H1 (cell line): ENCODE measurements at regions not wholly inside any gene's neighbourhood (a gene's known extent, or its start where the extent isn't known, plus 50 kb on each side); places are given as distances from the start of the nearest gene placed in this dataset.

ENCODE experiments used
- CTCF ChIA-PET: fragments of 300-600 bp; sonication (Branson Sonifier 250); formaldehyde crosslinking; loops from one replicate; lab custom pipeline; 2021; ENCODE audit not compliant: partially characterized antibody; lab: Charles Lee
- POLR2A ChIA-PET: fragments of 300-600 bp; sonication (Branson Sonifier 250); formaldehyde crosslinking; loops from one replicate; lab custom pipeline; 2021; ENCODE audit warnings: inconsistent platforms; ENCODE audit not compliant: partially characterized antibody; lab: Charles Lee
- DNase-seq, 2 experiments: peaks; one replicate each; pipeline versions ENCODE4 v3.0.0 to v3.0.0-alpha.2; 2010 to 2022; ENCODE audit warnings: low spot score in 2 of 2, low read depth in 1 of 2, mixed read lengths in 1 of 2
- FAIRE-seq: peaks from 2 replicates; lab custom pipeline; 2011; peaks lifted over from hg19 to GRCh38; lab: Jason Lieb, UNC
- H2AFZ ChIP-seq: 2 replicates; pipeline ENCODE4 v1.8.1; 2012; ENCODE audit warnings: low read length, inconsistent platforms
- H2AK5ac ChIP-seq: 2 replicates; pipeline ENCODE4 v1.6.1; 2013; ENCODE audit warnings: low read depth, low read length
- H2BK120ac ChIP-seq: replicated peaks from 2 replicates; pipeline ENCODE3; 2013; ENCODE audit warnings: low read depth, low read length, inconsistent platforms
- H2BK12ac ChIP-seq: 2 replicates; pipeline ENCODE4 v1.6.1; 2013; ENCODE audit warnings: low read depth, low read length
- H2BK15ac ChIP-seq: 2 replicates; pipeline ENCODE4 v1.6.1; 2013; ENCODE audit warnings: low read length
- H2BK20ac ChIP-seq: 2 replicates; pipeline ENCODE4 v1.6.1; 2013; ENCODE audit warnings: low read length
- H2BK5ac ChIP-seq: 2 replicates; pipeline ENCODE4 v1.6.1; 2013; ENCODE audit warnings: low read depth, low read length
- H3K14ac ChIP-seq: 2 replicates; pipeline ENCODE4 v1.6.1; 2013; ENCODE audit warnings: inconsistent platforms; ENCODE audit not compliant: insufficient read length
- H3K18ac ChIP-seq: 2 replicates; pipeline ENCODE4 v1.6.1; 2013; ENCODE audit warnings: low read length; ENCODE audit errors: extremely low read depth
- H3K23ac ChIP-seq: 2 replicates; pipeline ENCODE4 v1.6.1; 2013; ENCODE audit warnings: inconsistent platforms; ENCODE audit not compliant: insufficient read length
- H3K23me2 ChIP-seq: 2 replicates; pipeline ENCODE4 v1.6.1; 2013; ENCODE audit warnings: low read depth, low read length
- H3K27ac ChIP-seq: 2 replicates; pipeline ENCODE4 v1.6.1; 2011; ENCODE audit warnings: low read depth, low read length, inconsistent platforms
- H3K27me3 ChIP-seq, 4 experiments: replicated peaks in 1 of 4; 1 replicate in 1 of 4; 2 replicates in 3 of 4; pipeline versions ENCODE4 v1.6.1 to v1.8.1; 2011 to 2013; ENCODE audit warnings: low read length in 3 of 4, mild to moderate bottlenecking in 3 of 4, inconsistent platforms in 2 of 4, mixed read lengths in 2 of 4, moderate library complexity in 1 of 4; ENCODE audit not compliant: control insufficient read depth in 3 of 4, insufficient read depth in 3 of 4; ENCODE audit errors: extremely low read depth in 1 of 4
- H3K36me3 ChIP-seq, 4 experiments: 2 replicates each; pipeline versions ENCODE4 v1.6.1 to v1.8.1; 2011 to 2013; ENCODE audit warnings: mild to moderate bottlenecking in 4 of 4, low read length in 3 of 4, moderate library complexity in 2 of 4, control low read depth in 1 of 4, inconsistent platforms in 1 of 4; ENCODE audit not compliant: insufficient read depth in 4 of 4, control insufficient read depth in 2 of 4
- H3K4ac ChIP-seq: replicated peaks from 2 replicates; pipeline ENCODE3; 2013; ENCODE audit warnings: low read length, low read depth, mixed read lengths, inconsistent platforms; ENCODE audit not compliant: insufficient read length
- H3K4me1 ChIP-seq, 4 experiments: replicated peaks in 1 of 4; 1 replicate in 1 of 4; 2 replicates in 3 of 4; pipeline versions ENCODE4 v1.6.1 to v1.8.1; 2011 to 2013; ENCODE audit warnings: low read length in 3 of 4, inconsistent platforms in 2 of 4, mixed read lengths in 1 of 4; ENCODE audit not compliant: insufficient read depth in 4 of 4, control insufficient read depth in 3 of 4
- H3K4me2 ChIP-seq, 2 experiments: 2 replicates each; pipeline versions ENCODE4 v1.6.1 to v1.8.1; 2011 to 2013; ENCODE audit warnings: low read depth in 2 of 2, low read length in 2 of 2, control low read depth in 1 of 2, inconsistent platforms in 1 of 2, mild to moderate bottlenecking in 1 of 2; ENCODE audit not compliant: insufficient read depth in 1 of 2
- H3K4me3 ChIP-seq, 4 experiments: fragments of 200-600, 300-600 bp in 1 of 4; sonication (generic), shearing (Covaris generic), sonication (Bioruptor Twin) in 1 of 4; 2 replicates each; pipeline versions ENCODE4 v1.5.1 to v1.8.1; 2011 to 2016; ENCODE audit warnings: low read length in 4 of 4, low read depth in 3 of 4, control low read depth in 2 of 4, inconsistent platforms in 2 of 4, mild to moderate bottlenecking in 2 of 4, mixed read lengths in 1 of 4, moderate library complexity in 1 of 4; ENCODE audit not compliant: insufficient read depth in 2 of 4; ENCODE audit errors: extremely low read depth in 1 of 4
- H3K56ac ChIP-seq: replicated peaks from 2 replicates; pipeline ENCODE3; 2013; ENCODE audit warnings: low read depth, mild to moderate bottlenecking, mixed read lengths, low read length, inconsistent platforms; ENCODE audit not compliant: insufficient read length
- H3K79me1 ChIP-seq: 2 replicates; pipeline ENCODE4 v1.6.1; 2013; ENCODE audit warnings: low read depth, low read length, control low read depth
- H3K79me2 ChIP-seq, 2 experiments: 2 replicates each; pipeline versions ENCODE4 v1.6.1 to v1.8.1; 2012 to 2013; ENCODE audit warnings: low read length in 2 of 2, mild to moderate bottlenecking in 2 of 2, inconsistent platforms in 1 of 2; ENCODE audit not compliant: insufficient read depth in 2 of 2, control insufficient read depth in 1 of 2
- H3K9ac ChIP-seq, 4 experiments: replicated peaks in 1 of 4; 1 replicate in 1 of 4; 2 replicates in 3 of 4; pipeline versions ENCODE4 v1.6.1 to v1.8.1; 2011 to 2013; ENCODE audit warnings: low read depth in 3 of 4, low read length in 3 of 4, control low read depth in 2 of 4, mild to moderate bottlenecking in 2 of 4, moderate library complexity in 2 of 4, inconsistent platforms in 1 of 4; ENCODE audit errors: extremely low read depth in 1 of 4
- H3K9me3 ChIP-seq, 2 experiments: 2 replicates each; pipeline versions ENCODE4 v1.6.1 to v1.8.1; 2012 to 2013; ENCODE audit warnings: mild to moderate bottlenecking in 2 of 2, moderate library complexity in 2 of 2, control low read depth in 1 of 2, inconsistent platforms in 1 of 2, low read depth in 1 of 2, low read length in 1 of 2, mixed read lengths in 1 of 2; ENCODE audit not compliant: insufficient read depth in 2 of 2
- H4K20me1 ChIP-seq, 2 experiments: replicated peaks in 1 of 2; 2 replicates each; pipeline versions ENCODE3 to v1.8.1; 2011 to 2013; ENCODE audit warnings: inconsistent platforms in 2 of 2, low read length in 2 of 2, mild to moderate bottlenecking in 1 of 2; ENCODE audit not compliant: insufficient read depth in 2 of 2, control insufficient read depth in 1 of 2
- H4K5ac ChIP-seq: 2 replicates; pipeline ENCODE4 v1.6.1; 2013; ENCODE audit warnings: low read length, low read depth, mixed read lengths, inconsistent platforms; ENCODE audit not compliant: insufficient read length
- H4K8ac ChIP-seq: 2 replicates; pipeline ENCODE4 v1.8.0; 2013; ENCODE audit warnings: mild to moderate bottlenecking, moderate library complexity, low read length, inconsistent platforms; ENCODE audit not compliant: insufficient read depth; ENCODE audit errors: extremely low read depth
- H4K91ac ChIP-seq: replicated peaks from 2 replicates; pipeline ENCODE3; 2013; ENCODE audit warnings: low read length, mixed read lengths, inconsistent platforms; ENCODE audit not compliant: insufficient read length
- ASH2L ChIP-seq: fragments of 200-600, 300-600 bp; sonication (generic); IDR thresholded peaks from one replicate; pipeline ENCODE4 v1.7.1; 2017; ENCODE audit warnings: low read length
- CTBP2 ChIP-seq: IDR thresholded peaks from 2 replicates; pipeline ENCODE4 v1.7.0; 2011; ENCODE audit warnings: borderline replicate concordance, mild to moderate bottlenecking, moderate library complexity, mixed read lengths, low read length; ENCODE audit not compliant: insufficient read depth, insufficient read length
- E2F6 ChIP-seq: IDR thresholded peaks from 2 replicates; pipeline ENCODE4 v1.6.1; 2012; ENCODE audit warnings: inconsistent platforms
- EP300 ChIP-seq, 2 experiments: IDR thresholded peaks; 1 replicate in 1 of 2; 2 replicates in 1 of 2; pipeline ENCODE4 v1.6.1; 2011 to 2012; ENCODE audit warnings: low read depth in 2 of 2, low read length in 2 of 2, mild to moderate bottlenecking in 2 of 2, borderline replicate concordance in 1 of 2, inconsistent platforms in 1 of 2, moderate library complexity in 1 of 2
- SIN3A ChIP-seq, 2 experiments: IDR thresholded peaks in 1 of 2; conservative IDR thresholded peaks in 1 of 2; 2 replicates each; pipeline ENCODE4 v1.6.1; 2011 to 2012; ENCODE audit warnings: low read length in 2 of 2, improper control_type of control experiment in 1 of 2, low read depth in 1 of 2, mild to moderate bottlenecking in 1 of 2
- WGBS, 2 experiments: shearing (Covaris generic) in 1 of 2; methylation state at CpG; one replicate each; pipeline versions ENCODE4 v1.1.6 to v1.1.7; 2013 to 2015; ENCODE audit warnings: low lambda C conversion rate in 2 of 2, mixed read lengths in 2 of 2, inconsistent platforms in 1 of 2, low coverage in 1 of 2, missing lambda C conversion rate in 1 of 2; ENCODE audit not compliant: insufficient replicate concordance in 2 of 2, insufficient coverage in 1 of 2, insufficient read length in 1 of 2; ENCODE audit errors: extremely low coverage in 1 of 2, missing lambda C conversion rate in 1 of 2; 5-methylcytosine and 5-hydroxymethylcytosine counted together

- H3K23ac ChIP-seq, result no peak overlapping the region
- H3K18ac ChIP-seq, result no peak overlapping the region
- H4K91ac ChIP-seq, result no peak overlapping the region
- no peak overlapping the region for H2BK5ac ChIP-seq
- H4K5ac ChIP-seq, result no peak overlapping the region
- POLR2A ChIA-PET, result no interaction called here
- H2BK12ac ChIP-seq, result no peak overlapping the region
- no peak overlapping the region for H2AK5ac ChIP-seq
- no peak overlapping the region for H2BK15ac ChIP-seq
- CTCF ChIA-PET, result no interaction called here
- no peaks in the 10 kb centered on the region for H3K27me3 ChIP-seq
- DNase-seq (no peak), FAIRE-seq (no peak)
- no peak for TF ChIP-seq E2F6
- no peak for TF ChIP-seq ASH2L
- no peak for TF ChIP-seq EP300 (IDR thresholded peaks at IDR 0.05; ENCODE audit: borderline replicate concordance in 1 of 2, low read depth in 2 of 2, low read length in 2 of 2)
- no peak for TF ChIP-seq SIN3A (conservative IDR thresholded peaks at IDR 0.05 in 1 of 2, IDR thresholded peaks at IDR 0.05 in 1 of 2; ENCODE audit: low read depth in 1 of 2, low read length in 2 of 2)
- TF ChIP-seq CTBP2, result no peak
- no peaks in the 10 kb centered on the region for H3K9me3 ChIP-seq
- H2BK20ac ChIP-seq, result no peak overlapping the region
- H2BK120ac ChIP-seq, result no peak overlapping the region
- no peaks in the 10 kb centered on the region for H3K23me2 ChIP-seq
- H3K9ac ChIP-seq, result no peak overlapping the region
- H3K56ac ChIP-seq, result no peak overlapping the region
- H4K8ac ChIP-seq, result no peak overlapping the region
- no peaks in the 10 kb centered on the region for H3K79me1 ChIP-seq
- H3K27ac ChIP-seq, result no peak overlapping the region
- no peak overlapping the region for H2AFZ ChIP-seq
- no peaks in the 10 kb centered on the region for H3K79me2 ChIP-seq
- no peak overlapping the region for H3K4me2 ChIP-seq
- H4K20me1 ChIP-seq, result no peaks in the 10 kb centered on the region
- H3K4me3 ChIP-seq, result no peak overlapping the region
- 92% methylated on average over 2 of the region's 2 CpGs; no CpG with 5 or more reads in 1 of the 2 experiments for WGBS, 2 experiments
- no peaks in the 10 kb centered on the region for H3K36me3 ChIP-seq
- no peak overlapping the region for H3K14ac ChIP-seq
- H3K4ac ChIP-seq, result no peak overlapping the region
- no peaks in the 10 kb centered on the region; a peak in 1 of 7 replicates for H3K4me1 ChIP-seq
Measured at GRCh38 chr2:76672798-76673197, 849.4 kb downstream of the LRRTM4 start.
